HCT116 (cell line): ENCODE measurements at regions not wholly inside any gene's neighbourhood (a gene's known extent, or its start where the extent isn't known, plus 50 kb on each side); places are given as distances from the start of the nearest gene placed in this dataset.

Experiments used
- CTCF ChIP-seq, 3 experiments: fragments of 200-600 bp in 1 of 3; sonication (generic) in 1 of 3; IDR thresholded peaks in 2 of 3; conservative IDR thresholded peaks in 1 of 3; 2 replicates each; pipeline ENCODE4 v1.5.1; 2012 to 2017; ENCODE audit warnings: low read depth in 2 of 3, low read length in 2 of 3, antibody characterized with exemption in 1 of 3, borderline replicate concordance in 1 of 3, control low read depth in 1 of 3, mild to moderate bottlenecking in 1 of 3, mixed read lengths in 1 of 3, mixed run types in 1 of 3, moderate library complexity in 1 of 3; ENCODE audit not compliant: insufficient read depth in 1 of 3
- EZH2 ChIP-seq: fragments of 200-600 bp; sonication (generic); IDR thresholded peaks from 2 replicates; pipeline ENCODE4 v1.6.1; 2017; ENCODE audit warnings: antibody characterized with exemption, mixed run types
- JUND ChIP-seq: IDR thresholded peaks from 2 replicates; pipeline ENCODE4 v1.6.1; 2012
- SRF ChIP-seq: IDR thresholded peaks from 2 replicates; pipeline ENCODE4 v1.6.1; 2012; ENCODE audit warnings: low read depth
- ZNF274 ChIP-seq: fragments of 200-500 bp; sonication (Bioruptor generic); IDR thresholded peaks from 2 replicates; pipeline ENCODE4 v1.6.1; 2014; ENCODE audit warnings: mild to moderate bottlenecking, low read depth, low read length, inconsistent platforms

- no peak for TF ChIP-seq CTCF (IDR thresholded peaks at IDR 0.05 in 2 of 3, conservative IDR thresholded peaks at IDR 0.05 in 1 of 3; ENCODE audit: borderline replicate concordance in 1 of 3, insufficient read depth in 1 of 3, low read depth in 2 of 3, low read length in 2 of 3)
- TF ChIP-seq EZH2, result no peak
- TF ChIP-seq ZNF274, result no peak
- no peak for TF ChIP-seq SRF
- TF ChIP-seq JUND, result no peak
Observed at GRCh38 chr11:97615546-97615945, 1225.7 kb downstream of the JRKL start.
